ENCODE measurements at regions not wholly inside any gene's neighbourhood (a gene's known extent, or its start where the extent isn't known, plus 50 kb on each side); places are given as distances from the start of the nearest gene placed in this dataset.
"Not testable (repeated sequence)": the region's sequence is repeated elsewhere in the genome, so short reads cannot be mapped to it uniquely, and the experiment has no call there.

DNA sequence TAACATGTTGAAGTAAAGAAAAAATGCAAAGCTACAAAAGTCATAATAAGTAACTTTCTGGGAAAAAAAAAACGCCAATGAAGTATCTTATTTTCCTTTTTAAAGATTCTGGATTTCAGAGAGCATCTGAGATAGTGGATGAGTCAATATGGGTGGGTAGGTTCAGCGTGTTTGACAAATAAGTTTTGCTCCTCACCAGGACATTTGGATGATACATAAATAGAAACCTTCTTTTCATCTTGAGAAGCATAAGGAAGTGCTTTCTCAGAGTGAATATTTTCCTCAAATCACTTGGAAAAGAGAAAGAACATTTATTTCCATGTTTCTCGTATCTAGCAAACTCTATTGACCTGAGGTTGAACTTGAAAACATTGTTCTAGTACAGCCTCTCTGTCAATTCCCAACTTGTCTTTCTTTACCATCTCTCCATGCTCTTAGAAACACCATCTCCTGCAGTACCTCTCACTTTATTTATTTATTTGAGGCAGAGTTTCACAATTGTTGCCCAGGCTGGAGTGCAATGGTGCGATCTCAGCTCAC lies 463.2 kb downstream of the KLF5 start:
- TF ChIP-seq, protein P1, sequence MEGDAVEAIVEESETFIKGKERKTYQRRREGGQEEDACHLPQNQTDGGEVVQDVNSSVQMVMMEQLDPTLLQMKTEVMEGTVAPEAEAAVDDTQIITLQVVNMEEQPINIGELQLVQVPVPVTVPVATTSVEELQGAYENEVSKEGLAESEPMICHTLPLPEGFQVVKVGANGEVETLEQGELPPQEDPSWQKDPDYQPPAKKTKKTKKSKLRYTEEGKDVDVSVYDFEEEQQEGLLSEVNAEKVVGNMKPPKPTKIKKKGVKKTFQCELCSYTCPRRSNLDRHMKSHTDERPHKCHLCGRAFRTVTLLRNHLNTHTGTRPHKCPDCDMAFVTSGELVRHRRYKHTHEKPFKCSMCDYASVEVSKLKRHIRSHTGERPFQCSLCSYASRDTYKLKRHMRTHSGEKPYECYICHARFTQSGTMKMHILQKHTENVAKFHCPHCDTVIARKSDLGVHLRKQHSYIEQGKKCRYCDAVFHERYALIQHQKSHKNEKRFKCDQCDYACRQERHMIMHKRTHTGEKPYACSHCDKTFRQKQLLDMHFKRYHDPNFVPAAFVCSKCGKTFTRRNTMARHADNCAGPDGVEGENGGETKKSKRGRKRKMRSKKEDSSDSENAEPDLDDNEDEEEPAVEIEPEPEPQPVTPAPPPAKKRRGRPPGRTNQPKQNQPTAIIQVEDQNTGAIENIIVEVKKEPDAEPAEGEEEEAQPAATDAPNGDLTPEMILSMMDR (IDR thresholded peaks at IDR 0.05), result no peak
- Histone ChIP-seq H3K4me1 (no peaks in the 10 kb centered on the region), H3K27ac (no peak overlapping the region), H3K9me3 (no peaks in the 10 kb centered on the region), H3K27me3 (no peaks in the 10 kb centered on the region), H3K4me3 (no peak overlapping the region), H3K36me3 (no peaks in the 10 kb centered on the region)
- intact Hi-C loops (cut with DNase I), result no loop called here
- no peak for DNase-seq (ENCODE audit: low spot score in 2 of 2)

DNA sequence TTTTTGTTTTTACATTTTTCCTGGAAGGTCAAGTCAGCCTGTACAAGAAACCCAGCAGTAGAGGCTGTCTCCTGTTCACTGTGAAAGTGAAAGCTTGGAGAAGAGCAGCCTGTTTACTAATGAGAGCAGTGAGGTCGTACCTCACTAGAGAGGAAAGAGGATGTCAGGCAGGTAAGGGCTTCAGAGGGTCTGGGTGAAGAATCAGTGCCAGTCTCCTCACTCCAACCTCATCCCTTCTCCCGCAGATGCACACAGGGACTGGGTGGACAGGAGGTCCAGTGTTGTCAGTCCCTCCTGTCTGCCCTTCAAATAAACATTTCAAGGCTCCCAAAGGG lies 462.5 kb downstream of the KLF5 start:
- Histone ChIP-seq H3K4me3 (no peak overlapping the region), H3K27ac (no peak overlapping the region)

DNA sequence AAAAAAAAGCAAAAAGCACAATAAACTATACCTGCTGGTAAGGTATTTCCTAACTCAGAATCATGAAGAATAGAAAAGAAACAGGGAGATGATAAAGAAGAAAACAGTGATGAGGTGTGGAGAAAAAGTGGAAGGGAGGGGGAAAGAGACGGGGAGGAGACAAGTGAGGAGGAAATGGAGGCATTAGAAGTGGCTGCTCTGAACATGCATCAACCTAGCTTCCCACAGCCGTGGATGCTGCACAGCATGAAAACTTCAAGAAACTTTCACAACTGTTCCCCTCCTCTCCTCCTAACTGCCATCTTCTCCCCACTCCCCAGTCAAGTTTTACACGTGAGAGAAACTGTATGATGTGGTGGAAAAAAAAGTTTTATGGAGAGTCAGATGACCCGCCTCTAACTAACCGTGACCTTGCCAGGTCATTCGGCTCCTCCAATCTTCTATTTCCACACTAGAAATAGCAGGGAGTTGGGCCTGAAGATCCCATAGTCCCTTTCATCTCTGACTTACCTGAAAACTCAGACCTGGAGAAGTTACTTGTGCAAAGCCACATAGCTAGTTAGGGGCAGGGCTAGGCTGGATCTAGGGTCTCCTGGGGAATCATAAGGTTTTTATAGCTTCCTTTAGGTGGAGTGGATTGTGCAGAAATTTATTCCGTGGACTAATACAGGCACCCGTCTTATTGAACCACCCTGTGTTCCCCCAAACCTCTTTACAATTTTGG lies 461.9 kb downstream of the KLF5 start:
- TF ChIP-seq, protein P1 (IDR thresholded peaks at IDR 0.05), result no peak
- Histone ChIP-seq H3K9me3 (no peaks in the 10 kb centered on the region), H3K4me1 (no peaks in the 10 kb centered on the region), H3K27me3 (no peaks in the 10 kb centered on the region), H3K27ac (no peak overlapping the region), H3K36me3 (no peaks in the 10 kb centered on the region), H3K4me3 (no peak overlapping the region)
- intact Hi-C loops (cut with DNase I), result no loop called here
- DNase-seq (ENCODE audit: low spot score in 2 of 2), result no peak

More for the DNA sequence above, 462.5 kb downstream of the KLF5 start:
- no peaks in the 10 kb centered on the region for H3K4me1 ChIP-seq
- TF ChIP-seq, protein P1 (IDR thresholded peaks at IDR 0.05), result no peak
- H3K27me3 ChIP-seq, result no peaks in the 10 kb centered on the region
- DNase-seq (ENCODE audit: low spot score in 2 of 2), result no peak
- H3K9me3 ChIP-seq, result no peaks in the 10 kb centered on the region
- H3K36me3 ChIP-seq, result no peaks in the 10 kb centered on the region
- intact Hi-C loops (cut with DNase I), result no loop called here

DNA sequence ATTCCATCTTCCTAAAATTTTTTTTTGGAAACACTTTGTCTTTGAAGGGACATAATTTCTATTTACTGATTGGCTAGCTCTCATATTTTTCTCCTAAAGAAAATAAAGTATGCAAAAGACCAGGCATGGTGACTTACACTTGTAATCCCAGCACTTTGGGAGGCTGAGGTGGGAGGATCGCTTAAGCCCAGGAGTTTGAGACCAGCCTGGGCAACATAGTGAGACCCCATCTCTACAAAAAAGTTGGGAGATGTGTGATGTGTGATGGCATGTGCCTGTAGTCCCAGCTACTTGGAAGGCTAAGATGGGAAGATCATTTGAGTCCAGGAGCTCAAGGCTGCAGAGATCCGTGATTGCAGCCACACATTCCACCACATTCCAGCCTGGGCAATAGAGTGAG lies 461.3 kb downstream of the KLF5 start:
- intact Hi-C loops (cut with DNase I); H3K36me3 ChIP-seq; DNase-seq (ENCODE audit: low spot score in 2 of 2): not testable (repeated sequence)

DNA sequence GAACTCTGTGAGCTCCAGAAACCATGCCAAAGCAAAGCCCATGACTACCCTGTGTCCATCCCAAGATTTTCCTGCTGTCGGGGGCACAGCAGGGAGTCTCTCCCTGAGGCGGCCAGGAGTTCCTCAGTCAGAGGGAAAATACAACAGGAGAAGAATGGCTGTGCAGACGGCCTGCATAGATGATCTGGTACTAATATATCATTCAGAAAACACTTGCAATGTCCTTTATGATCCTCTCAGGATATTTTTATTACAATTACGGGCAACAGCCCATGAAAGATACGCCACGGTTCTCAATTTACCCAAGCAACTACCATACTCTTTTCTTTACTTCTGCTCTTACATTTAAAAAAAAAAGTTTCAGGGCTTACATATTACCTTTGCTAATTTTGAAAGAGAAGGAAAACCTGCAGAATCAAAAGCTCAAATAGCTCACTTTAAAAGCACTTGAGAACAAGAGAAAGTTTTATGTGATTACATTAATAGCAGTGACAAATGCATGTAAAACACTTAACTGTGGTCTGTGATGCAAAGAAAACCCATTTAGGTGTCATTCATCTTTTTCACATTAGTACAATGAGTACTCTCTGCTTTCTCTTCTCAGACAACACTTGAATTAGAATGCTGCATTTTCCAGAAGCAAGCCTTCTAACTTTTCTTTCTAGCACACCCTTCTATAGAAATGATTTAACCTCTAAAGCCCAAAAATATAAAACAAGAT lies 460.8 kb downstream of the KLF5 start:
- Histone ChIP-seq H3K36me3 (no peaks in the 10 kb centered on the region), H3K27ac (no peak overlapping the region), H3K27me3 (no peaks in the 10 kb centered on the region), H3K4me3 (no peak overlapping the region), H3K4me1 (no peaks in the 10 kb centered on the region), H3K9me3 (no peaks in the 10 kb centered on the region)
- DNase-seq (ENCODE audit: low spot score in 2 of 2), result no peak
- TF ChIP-seq, protein P1 (IDR thresholded peaks at IDR 0.05), result no peak
- intact Hi-C loops (cut with DNase I), result no loop called here

More for the DNA sequence above, 461.3 kb downstream of the KLF5 start:
- not testable (repeated sequence) for H3K9me3 ChIP-seq, H3K4me3 ChIP-seq, H3K27ac ChIP-seq, H3K4me1 ChIP-seq, H3K27me3 ChIP-seq

DNA sequence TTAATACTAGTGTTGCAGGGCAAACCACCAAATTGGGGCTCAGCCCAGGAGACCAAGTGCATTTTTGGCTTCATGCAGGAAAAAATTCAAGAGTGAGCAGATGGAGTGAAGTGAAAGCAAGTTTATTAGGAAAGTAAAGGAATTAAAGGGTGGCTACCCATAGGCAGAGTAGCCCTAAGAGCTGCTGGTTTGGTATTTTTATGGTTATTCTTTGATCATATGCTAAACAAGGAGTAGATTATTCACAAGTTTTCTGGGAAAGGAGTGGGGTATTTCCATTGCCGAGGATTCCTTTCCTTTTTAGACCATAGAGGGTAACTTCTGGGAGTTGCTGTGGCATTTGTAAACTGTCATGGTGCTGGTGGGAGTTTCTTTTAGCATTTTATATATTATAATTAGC lies 459.0 kb downstream of the KLF5 start:
- intact Hi-C loops (cut with DNase I), result no loop called here
- no peak for DNase-seq (ENCODE audit: low spot score in 2 of 2)

More for the DNA sequence above, 459.0 kb downstream of the KLF5 start:
- H3K36me3 ChIP-seq, result no peaks in the 10 kb centered on the region
- no peak overlapping the region for H3K27ac ChIP-seq
- no peaks in the 10 kb centered on the region for H3K9me3 ChIP-seq
- no peak overlapping the region for H3K4me3 ChIP-seq
- no peaks in the 10 kb centered on the region for H3K27me3 ChIP-seq
- TF ChIP-seq, protein P1 (IDR thresholded peaks at IDR 0.05), result no peak
- H3K4me1 ChIP-seq, result no peaks in the 10 kb centered on the region
